GM12892 (cell line): ENCODE measurements at regions not wholly inside any gene's neighbourhood (a gene's known extent, or its start where the extent isn't known, plus 50 kb on each side); places are given as distances from the start of the nearest gene placed in this dataset.

ENCODE experiments used
- DNase-seq: peaks from one replicate; pipeline ENCODE4 v3.0.0; 2011; ENCODE audit not compliant: insufficient read length
- FAIRE-seq: peaks from 2 replicates; lab custom pipeline; 2011; peaks lifted over from hg19 to GRCh38; lab: Jason Lieb, UNC
- POLR2A ChIP-seq: IDR thresholded peaks from 2 replicates; pipeline ENCODE4 v1.6.1; 2011; ENCODE audit warnings: low read depth, low read length, control low read depth
- POLR2AphosphoS5 ChIP-seq: IDR thresholded peaks from 2 replicates; pipeline ENCODE4 v1.6.1; 2011; ENCODE audit warnings: low read depth, low read length, control low read depth
- TAF1 ChIP-seq: IDR thresholded peaks from 2 replicates; pipeline ENCODE4 v1.6.1; 2011; ENCODE audit warnings: low read depth, mild to moderate bottlenecking, control low read depth, low read length, borderline replicate concordance

- TF ChIP-seq POLR2AphosphoS5 (no peak), POLR2A (no peak), TAF1 (no peak)
- no peak for FAIRE-seq
- no peak for DNase-seq
Observed at GRCh38 chr14:40119321-40119720, 687.1 kb upstream of the FBXO33 start.

GRCh38 chr14:40115583-40115982, 683.4 kb upstream of the FBXO33 start:
- TF ChIP-seq POLR2A (no peak), TAF1 (no peak), POLR2AphosphoS5 (no peak)
- DNase-seq (no peak), FAIRE-seq (no peak)

GRCh38 chr14:40113671-40114070, 681.4 kb upstream of the FBXO33 start:
- no peak for DNase-seq
- FAIRE-seq = no peak
- TF ChIP-seq POLR2AphosphoS5 = no peak
- no peak for TF ChIP-seq POLR2A
- TF ChIP-seq TAF1 = no peak

GRCh38 chr14:40100544-40101196, 668.4 kb upstream of the FBXO33 start:
- no peak for FAIRE-seq
- no peak for DNase-seq
- no peak for TF ChIP-seq POLR2A
- no peak for TF ChIP-seq POLR2AphosphoS5
- no peak for TF ChIP-seq TAF1

- TF ChIP-seq TAF1 = no peak
- TF ChIP-seq POLR2AphosphoS5 = no peak
- TF ChIP-seq POLR2A = no peak
- DNase-seq = no peak
- FAIRE-seq = no peak
Observed at GRCh38 chr14:40099316-40099715, 667.1 kb upstream of the FBXO33 start.

- FAIRE-seq (no peak), DNase-seq (no peak)
- no peak for TF ChIP-seq POLR2AphosphoS5
- no peak for TF ChIP-seq POLR2A
- TF ChIP-seq TAF1 = no peak
Observed at GRCh38 chr14:40098468-40098867, 666.2 kb upstream of the FBXO33 start.

- DNase-seq (no peak), FAIRE-seq (no peak)
- TF ChIP-seq POLR2A (no peak), POLR2AphosphoS5 (no peak), TAF1 (no peak)
Observed at GRCh38 chr14:40096968-40097367, 664.7 kb upstream of the FBXO33 start.

- FAIRE-seq (no peak), DNase-seq (no peak)
- TF ChIP-seq POLR2A = no peak
- no peak for TF ChIP-seq POLR2AphosphoS5
- no peak for TF ChIP-seq TAF1
Observed at GRCh38 chr14:40093800-40094199, 661.6 kb upstream of the FBXO33 start.

- FAIRE-seq (no peak), DNase-seq (no peak)
- no peak for TF ChIP-seq POLR2AphosphoS5
- no peak for TF ChIP-seq POLR2A
- TF ChIP-seq TAF1 = no peak
Observed at GRCh38 chr14:40074169-40074568, 641.9 kb upstream of the FBXO33 start.

GRCh38 chr14:40072175-40072574, 639.9 kb upstream of the FBXO33 start:
- no peak for FAIRE-seq
- TF ChIP-seq POLR2AphosphoS5 = no peak
- no peak for TF ChIP-seq TAF1
- no peak for TF ChIP-seq POLR2A

GRCh38 chr14:40058901-40059897, 627.0 kb upstream of the FBXO33 start:
- FAIRE-seq = no peak
- TF ChIP-seq POLR2A = no peak
- no peak for TF ChIP-seq TAF1
- no peak for TF ChIP-seq POLR2AphosphoS5
- DNase-seq = no peak

More at GRCh38 chr14:40072175-40072574, 639.9 kb upstream of the FBXO33 start:
- DNase-seq = no peak

GRCh38 chr14:40053416-40053815, 621.2 kb upstream of the FBXO33 start:
- TF ChIP-seq TAF1 (no peak), POLR2A (no peak), POLR2AphosphoS5 (no peak)
- no peak for FAIRE-seq
- no peak for DNase-seq
